GM12874 (cell line): ENCODE measurements at regions not wholly inside any gene's neighbourhood (a gene's known extent, or its start where the extent isn't known, plus 50 kb on each side); places are given as distances from the start of the nearest gene placed in this dataset.

Experiments
- TF ChIP-seq, protein P1 (sequence below): IDR thresholded peaks from 2 replicates; pipeline ENCODE4 v1.5.1; 2011; ENCODE audit warnings: low read depth, mild to moderate bottlenecking, control low read depth, low read length, moderate library complexity; ENCODE audit not compliant: insufficient read depth

- TF ChIP-seq, protein P1, sequence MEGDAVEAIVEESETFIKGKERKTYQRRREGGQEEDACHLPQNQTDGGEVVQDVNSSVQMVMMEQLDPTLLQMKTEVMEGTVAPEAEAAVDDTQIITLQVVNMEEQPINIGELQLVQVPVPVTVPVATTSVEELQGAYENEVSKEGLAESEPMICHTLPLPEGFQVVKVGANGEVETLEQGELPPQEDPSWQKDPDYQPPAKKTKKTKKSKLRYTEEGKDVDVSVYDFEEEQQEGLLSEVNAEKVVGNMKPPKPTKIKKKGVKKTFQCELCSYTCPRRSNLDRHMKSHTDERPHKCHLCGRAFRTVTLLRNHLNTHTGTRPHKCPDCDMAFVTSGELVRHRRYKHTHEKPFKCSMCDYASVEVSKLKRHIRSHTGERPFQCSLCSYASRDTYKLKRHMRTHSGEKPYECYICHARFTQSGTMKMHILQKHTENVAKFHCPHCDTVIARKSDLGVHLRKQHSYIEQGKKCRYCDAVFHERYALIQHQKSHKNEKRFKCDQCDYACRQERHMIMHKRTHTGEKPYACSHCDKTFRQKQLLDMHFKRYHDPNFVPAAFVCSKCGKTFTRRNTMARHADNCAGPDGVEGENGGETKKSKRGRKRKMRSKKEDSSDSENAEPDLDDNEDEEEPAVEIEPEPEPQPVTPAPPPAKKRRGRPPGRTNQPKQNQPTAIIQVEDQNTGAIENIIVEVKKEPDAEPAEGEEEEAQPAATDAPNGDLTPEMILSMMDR = no peak
Measured at GRCh38 chr1:181151378-181152326, 63.2 kb downstream of the IER5 start.

DNA sequence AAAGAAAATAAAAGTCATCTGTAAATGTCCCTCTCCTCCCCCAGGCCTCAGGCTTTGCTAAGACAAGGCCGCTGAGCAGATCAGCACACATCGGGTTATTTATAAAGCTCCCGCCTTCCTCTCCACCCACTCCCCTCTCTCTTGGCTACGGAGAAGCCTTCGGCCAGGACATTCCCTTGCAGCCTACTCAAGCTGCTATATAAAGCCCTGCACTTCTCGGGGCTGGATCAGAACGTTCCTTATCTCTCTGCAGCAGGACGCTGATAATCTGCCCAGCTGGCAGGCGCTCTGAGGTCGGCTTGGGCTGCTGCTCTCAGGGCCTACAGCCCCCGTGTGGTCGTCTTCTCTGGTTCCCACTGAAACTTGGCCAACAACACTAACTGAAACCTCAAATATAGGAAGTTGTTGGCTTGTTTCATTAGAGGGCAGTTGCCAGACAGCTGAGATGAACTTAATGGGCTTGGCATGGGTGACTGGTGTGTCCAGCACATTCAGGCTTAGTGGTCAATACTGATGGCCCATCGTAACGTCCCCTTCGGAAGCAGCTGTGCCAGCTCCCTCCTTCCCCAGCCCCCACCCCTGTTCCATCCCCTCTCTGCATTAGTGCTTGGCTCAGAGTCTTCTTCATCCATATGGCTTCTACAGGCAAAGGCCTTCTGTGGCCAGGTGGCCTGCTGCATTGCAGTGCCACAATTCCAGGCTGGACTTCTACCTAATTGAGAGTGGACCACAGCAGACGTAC, 64.6 kb downstream of the IER5 start:
- TF ChIP-seq, protein P1 = peak; percentile 53

- TF ChIP-seq, protein P1 = no peak
Measured at GRCh38 chr1:181153634-181153961, 65.1 kb downstream of the IER5 start.

GRCh38 chr1:181155339-181155738, 66.8 kb downstream of the IER5 start:
- TF ChIP-seq, protein P1 = no peak

DNA sequence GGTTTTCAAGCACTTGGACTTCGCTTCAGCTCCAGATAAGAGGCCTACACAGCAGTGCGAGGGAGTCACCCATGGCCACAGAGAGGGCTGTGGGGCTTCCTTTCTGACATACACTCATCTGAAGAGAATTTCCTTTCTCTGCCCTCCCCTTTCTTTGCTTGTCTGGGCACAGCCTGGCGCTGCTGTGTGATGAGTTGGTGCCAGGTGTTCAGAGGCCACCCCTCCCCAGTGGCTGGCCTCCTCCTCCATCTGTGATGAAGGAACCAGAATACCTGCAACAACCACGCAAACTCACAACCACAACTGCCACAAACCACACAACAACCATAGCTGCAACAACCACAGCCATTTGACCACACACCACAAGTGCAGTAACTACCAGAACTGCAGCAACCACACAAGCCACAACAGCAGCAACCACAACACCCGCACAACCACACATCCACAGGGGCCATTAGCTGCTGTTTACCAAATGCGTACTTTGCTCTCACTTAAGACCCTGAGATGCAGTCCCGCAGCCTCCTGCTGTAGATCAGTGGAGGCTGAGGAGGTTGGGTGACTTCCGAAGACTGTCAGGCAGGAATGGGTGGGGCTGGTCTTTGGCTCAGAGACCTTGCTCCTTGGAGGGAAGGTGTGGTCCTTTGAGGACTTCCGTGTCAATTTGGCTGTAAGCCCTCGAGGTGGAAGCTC, 71.1 kb downstream of the IER5 start:
- TF ChIP-seq, protein P1 = no peak

DNA sequence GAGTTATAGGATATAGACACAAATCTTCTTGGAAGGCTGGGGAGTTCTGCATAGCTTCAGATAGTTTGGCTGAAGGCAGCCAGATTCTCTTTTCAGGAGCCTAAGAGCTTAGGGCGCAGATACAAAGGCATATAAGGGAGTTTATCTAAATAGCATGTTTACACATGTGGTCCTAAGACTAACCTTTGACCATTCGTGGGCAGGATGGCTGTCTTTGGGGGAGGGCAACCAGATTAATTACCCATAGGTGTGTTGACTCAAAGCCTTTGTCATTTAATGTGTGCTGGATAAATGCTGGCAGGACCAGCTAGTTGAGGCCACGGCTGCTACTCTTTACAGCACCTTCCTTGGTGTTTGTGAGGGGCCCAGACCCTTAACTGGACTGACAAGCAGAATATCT, 71.8 kb downstream of the IER5 start:
- TF ChIP-seq, protein P1 = no peak

- TF ChIP-seq, protein P1 = no peak
Measured at GRCh38 chr1:181160998-181161870, 72.7 kb downstream of the IER5 start.
